Body of pancreas (tissue), 4 donors: ENCODE measurements at regions not wholly inside any gene's neighbourhood (a gene's known extent, or its start where the extent isn't known, plus 50 kb on each side); places are given as distances from the start of the nearest gene placed in this dataset.

Source experiments
- ATAC-seq: fragments of 150-250 bp; one replicate; pipeline ENCODE4 v1.9.1; 2016
- DNase-seq, 4 donors: peaks; one replicate each; pipeline ENCODE4 v3.0.0-alpha.2; 2019
- H3K27ac ChIP-seq, 4 donors: fragments of 200-600 bp; sonication (generic); 1 replicate in 3 of 4; 2 replicates in 1 of 4; pipeline versions ENCODE4 v1.5.1 to v1.6.1; 2016 to 2019; ENCODE audit warnings: mild to moderate bottlenecking in 1 of 4, mixed read lengths in 1 of 4, moderate library complexity in 1 of 4
- H3K27me3 ChIP-seq, 2 donors: fragments of 200-600 bp; sonication (generic); one replicate each; pipeline ENCODE4 v1.6.0; 2016; ENCODE audit warnings: mild to moderate bottlenecking in 1 of 2
- H3K36me3 ChIP-seq, 2 donors: fragments of 200-600 bp; sonication (generic); replicated peaks in 1 of 2; 2 replicates each; pipeline ENCODE4 v1.5.1; 2016; ENCODE audit warnings: low read depth in 2 of 2; ENCODE audit not compliant: insufficient read depth in 1 of 2
- H3K4me1 ChIP-seq: fragments of 200-600 bp; sonication (generic); one replicate; pipeline ENCODE4 v1.6.0; 2016
- H3K4me3 ChIP-seq, 2 donors: fragments of 200-600 bp; sonication (generic); 1 replicate in 1 of 2; 2 replicates in 1 of 2; pipeline ENCODE4 v1.5.1; 2016 to 2019
- H3K9me3 ChIP-seq, 3 donors: fragments of 200-600 bp; sonication (generic); 1 replicate in 2 of 3; 2 replicates in 1 of 3; pipeline ENCODE4 v1.5.1; 2016
- POLR2A ChIP-seq, 3 donors: fragments of 450-650 bp; IDR thresholded peaks; one replicate each; pipeline ENCODE4 v1.6.1; 2016; ENCODE audit warnings: antibody characterized with exemption in 3 of 3, mild to moderate bottlenecking in 2 of 3
- WGBS, 2 donors: methylation state at CpG; one replicate each; pipeline ENCODE4 v1.1.5; 2017; 5-methylcytosine and 5-hydroxymethylcytosine counted together
- intact Hi-C: fragments of 100-400 bp; cut with DNase I; formaldehyde crosslinking; loops from one replicate; pipeline ENCODE4 v1.15.1; 2023
- TF ChIP-seq, protein P1 (sequence below), 7 experiments: fragments of 450-650 bp in 4 of 7; fragments of 200-600 bp in 3 of 7; sonication (generic) in 3 of 7; IDR thresholded peaks; one replicate each; pipeline ENCODE4 v1.5.1; 2016 to 2019; ENCODE audit warnings: antibody characterized with exemption in 7 of 7

DNA sequence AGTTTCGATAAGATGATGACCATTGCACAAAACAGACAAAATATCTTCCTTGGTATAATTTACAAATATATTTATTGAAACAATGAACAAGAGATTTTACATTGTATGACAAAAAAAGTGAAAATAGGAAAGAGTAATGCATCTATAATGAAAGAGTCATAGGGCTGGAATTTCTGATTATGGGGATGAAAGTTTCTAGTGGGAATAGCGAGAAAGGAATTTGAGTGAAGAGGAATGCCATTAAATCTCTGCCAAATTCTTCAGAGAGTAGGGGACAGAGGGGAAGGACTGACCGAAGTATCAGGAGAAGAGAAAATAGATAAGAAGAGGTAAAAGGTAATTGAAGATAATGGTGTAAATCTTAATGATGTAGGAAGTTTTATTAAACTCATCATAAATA lies 125.4 kb downstream of the VGLL3 start:
- no peak for TF ChIP-seq POLR2A (IDR thresholded peaks at IDR 0.05)
- TF ChIP-seq, protein P1, sequence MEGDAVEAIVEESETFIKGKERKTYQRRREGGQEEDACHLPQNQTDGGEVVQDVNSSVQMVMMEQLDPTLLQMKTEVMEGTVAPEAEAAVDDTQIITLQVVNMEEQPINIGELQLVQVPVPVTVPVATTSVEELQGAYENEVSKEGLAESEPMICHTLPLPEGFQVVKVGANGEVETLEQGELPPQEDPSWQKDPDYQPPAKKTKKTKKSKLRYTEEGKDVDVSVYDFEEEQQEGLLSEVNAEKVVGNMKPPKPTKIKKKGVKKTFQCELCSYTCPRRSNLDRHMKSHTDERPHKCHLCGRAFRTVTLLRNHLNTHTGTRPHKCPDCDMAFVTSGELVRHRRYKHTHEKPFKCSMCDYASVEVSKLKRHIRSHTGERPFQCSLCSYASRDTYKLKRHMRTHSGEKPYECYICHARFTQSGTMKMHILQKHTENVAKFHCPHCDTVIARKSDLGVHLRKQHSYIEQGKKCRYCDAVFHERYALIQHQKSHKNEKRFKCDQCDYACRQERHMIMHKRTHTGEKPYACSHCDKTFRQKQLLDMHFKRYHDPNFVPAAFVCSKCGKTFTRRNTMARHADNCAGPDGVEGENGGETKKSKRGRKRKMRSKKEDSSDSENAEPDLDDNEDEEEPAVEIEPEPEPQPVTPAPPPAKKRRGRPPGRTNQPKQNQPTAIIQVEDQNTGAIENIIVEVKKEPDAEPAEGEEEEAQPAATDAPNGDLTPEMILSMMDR (IDR thresholded peaks at IDR 0.05): no peak
- Histone ChIP-seq H3K27me3 (no peaks in the 10 kb centered on the region), H3K27ac (no peak overlapping the region), H3K4me1 (no peaks in the 10 kb centered on the region), H3K4me3 (no peak overlapping the region), H3K36me3 (no peaks in the 10 kb centered on the region), H3K9me3 (no peaks in the 10 kb centered on the region)
- DNase-seq (no peak), ATAC-seq (no peak)
- intact Hi-C loops: no loop called here
- 53 to 57% methylated on average over 3 of the region's 3 CpGs for WGBS, 2 donors

DNA sequence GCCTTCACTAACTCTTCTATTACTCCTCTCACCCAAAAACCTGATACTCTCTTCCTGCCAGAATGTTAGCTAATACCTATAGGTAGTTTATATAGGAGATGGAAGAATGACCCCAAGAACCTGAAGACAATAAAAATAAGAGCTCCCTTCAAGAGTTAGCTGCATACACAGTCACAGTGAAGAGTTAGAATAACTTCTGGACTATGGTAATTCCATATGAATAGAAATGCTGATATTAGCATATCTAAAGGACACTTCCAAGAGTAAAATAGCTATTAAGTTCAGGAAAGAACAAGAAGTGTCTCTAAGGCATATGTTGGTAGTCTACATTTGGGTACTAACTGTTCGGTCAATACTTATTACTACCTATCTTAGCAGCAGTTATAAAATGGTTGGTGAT lies 134.2 kb downstream of the VGLL3 start:
- no peaks in the 10 kb centered on the region for H3K4me1 ChIP-seq
- H3K27me3 ChIP-seq: no peaks in the 10 kb centered on the region
- no peak for TF ChIP-seq POLR2A (IDR thresholded peaks at IDR 0.05)
- TF ChIP-seq, protein P1 (IDR thresholded peaks at IDR 0.05): no peak
- DNase-seq (no peak), ATAC-seq (no peak)
- intact Hi-C loops: no loop called here
- no peaks in the 10 kb centered on the region for H3K9me3 ChIP-seq
- H3K4me3 ChIP-seq: no peak overlapping the region
- 0 to 2% methylated on average over 1 of the region's 1 CpG for WGBS, 2 donors
- no peak overlapping the region for H3K27ac ChIP-seq
- H3K36me3 ChIP-seq: no peaks in the 10 kb centered on the region

DNA sequence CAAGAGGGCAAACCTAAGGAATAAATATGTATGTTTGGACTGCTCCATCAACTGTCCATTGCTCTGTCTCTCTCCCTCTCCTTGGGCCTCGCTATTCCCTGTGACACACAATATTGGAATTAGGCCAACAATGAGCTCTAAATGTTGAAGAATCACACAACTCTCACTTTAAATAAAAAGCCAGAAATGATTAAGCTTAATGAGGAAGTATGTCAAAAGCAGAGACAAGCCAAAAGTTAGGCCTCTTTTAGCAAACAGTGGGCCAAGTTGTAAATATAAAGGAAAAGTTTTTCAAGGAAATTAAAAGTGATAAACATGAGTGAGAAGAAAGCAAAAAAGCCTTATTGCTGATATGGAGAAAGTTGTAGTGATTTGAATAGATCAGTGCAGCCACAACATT lies 141.0 kb downstream of the VGLL3 start:
- ATAC-seq: no peak
- no peak overlapping the region for H3K4me3 ChIP-seq
- no peak overlapping the region for H3K27ac ChIP-seq
- intact Hi-C loops: no loop called here
- H3K27me3 ChIP-seq: no peaks in the 10 kb centered on the region
- WGBS, 2 donors: 41 to 47% methylated on average over 1 of the region's 1 CpG
- H3K4me1 ChIP-seq: no peaks in the 10 kb centered on the region
- H3K36me3 ChIP-seq: no peaks in the 10 kb centered on the region
- TF ChIP-seq POLR2A (IDR thresholded peaks at IDR 0.05): no peak
- TF ChIP-seq, protein P1 (IDR thresholded peaks at IDR 0.05): no peak
- no peaks in the 10 kb centered on the region for H3K9me3 ChIP-seq
- no peak for DNase-seq

DNA sequence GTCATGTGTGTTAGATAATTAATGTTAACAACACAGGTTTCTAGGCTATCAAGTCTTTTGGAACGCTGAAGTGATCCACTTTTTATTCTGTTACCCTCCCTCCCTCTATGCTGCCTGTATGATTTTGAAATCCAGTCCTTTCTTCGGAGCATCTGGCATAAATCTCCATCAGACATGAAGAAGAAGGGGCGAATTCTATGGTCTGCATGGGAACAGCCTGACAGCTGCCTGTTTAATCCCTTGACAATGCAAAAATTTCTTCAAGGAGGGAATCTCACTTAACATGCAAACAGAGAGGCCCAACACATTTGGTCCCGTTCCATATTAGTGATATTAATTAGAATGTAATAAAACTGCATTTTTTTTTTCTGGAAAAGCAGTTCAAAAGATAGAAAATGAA lies 145.2 kb downstream of the VGLL3 start:
- H3K27ac ChIP-seq: no peak overlapping the region
- H3K4me1 ChIP-seq: no peaks in the 10 kb centered on the region
- TF ChIP-seq, protein P1 (IDR thresholded peaks at IDR 0.05): no peak
- no peak for TF ChIP-seq POLR2A (IDR thresholded peaks at IDR 0.05)
- 51 to 64% methylated on average over 4 of the region's 4 CpGs for WGBS, 2 donors
- H3K4me3 ChIP-seq: no peak overlapping the region
- H3K36me3 ChIP-seq: no peaks in the 10 kb centered on the region
- ATAC-seq (no peak), DNase-seq (no peak)
- no peaks in the 10 kb centered on the region for H3K9me3 ChIP-seq
- H3K27me3 ChIP-seq: no peaks in the 10 kb centered on the region
- intact Hi-C loops: no loop called here

DNA sequence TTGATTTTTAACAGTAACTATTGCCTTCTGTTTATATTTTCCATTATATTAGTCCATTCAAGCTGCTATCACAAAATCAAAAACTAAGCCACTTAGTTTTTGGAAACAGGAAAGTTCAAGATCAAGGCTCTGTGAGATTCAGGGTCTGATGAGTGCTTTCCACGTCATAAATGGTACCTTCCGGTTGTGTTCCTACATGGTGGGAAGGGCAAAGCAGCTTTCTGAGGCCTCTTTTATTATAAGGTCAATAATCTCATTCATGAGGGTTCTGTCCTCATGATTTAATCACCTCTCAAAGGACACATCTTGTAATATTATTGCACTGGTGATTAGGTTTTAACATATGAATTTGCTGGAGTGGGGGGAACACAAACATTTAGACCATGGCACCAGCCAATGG lies 152.0 kb downstream of the VGLL3 start:
- no peak overlapping the region for H3K4me3 ChIP-seq
- 56 to 65% methylated on average over 2 of the region's 2 CpGs for WGBS, 2 donors
- no peaks in the 10 kb centered on the region for H3K9me3 ChIP-seq
- TF ChIP-seq, protein P1 (IDR thresholded peaks at IDR 0.05): no peak
- no peak for TF ChIP-seq POLR2A (IDR thresholded peaks at IDR 0.05)
- no peaks in the 10 kb centered on the region for H3K4me1 ChIP-seq
- no peak for ATAC-seq
- intact Hi-C loops: no loop called here
- H3K27ac ChIP-seq: no peak overlapping the region
- no peaks in the 10 kb centered on the region for H3K36me3 ChIP-seq
- H3K27me3 ChIP-seq: no peaks in the 10 kb centered on the region
- no peak for DNase-seq
